Calu3 (cell line): ENCODE measurements at regions not wholly inside any gene's neighbourhood (a gene's known extent, or its start where the extent isn't known, plus 50 kb on each side); places are given as distances from the start of the nearest gene placed in this dataset.

Source experiments
- BruUV-seq: library from RNA; stranded (reverse); fragments of 400-500 nt; replicated peaks from 2 replicates; lab custom pipeline; 2021; lab: Mats Ljungman, UMichigan
- CTCF ChIA-PET: fragments of 300-600 bp; sonication (Branson Sonifier 250); formaldehyde crosslinking; loops from one replicate; lab custom pipeline; 2022; ENCODE audit warnings: antibody characterized with exemption; lab: Charles Lee
- DNase-seq: peaks from one replicate; pipeline ENCODE4 v3.0.0; 2022
- H3K27ac Mint-ChIP-seq: one replicate; pipeline ENCODE4 v1.8.0; 2022; ENCODE audit warnings: mixed read lengths; ENCODE audit not compliant: unreplicated experiment
- H3K27me3 Mint-ChIP-seq: one replicate; pipeline ENCODE4 v1.8.0; 2022; ENCODE audit warnings: mixed read lengths; ENCODE audit not compliant: unreplicated experiment
- H3K36me3 Mint-ChIP-seq: one replicate; pipeline ENCODE4 v1.8.0; 2022; ENCODE audit warnings: mild to moderate bottlenecking, moderate library complexity, mixed read lengths; ENCODE audit not compliant: insufficient read depth, unreplicated experiment
- H3K4me1 Mint-ChIP-seq: one replicate; pipeline ENCODE4 v1.8.0; 2022; ENCODE audit warnings: mild to moderate bottlenecking, low read depth, mixed read lengths; ENCODE audit not compliant: unreplicated experiment
- H3K4me3 Mint-ChIP-seq: one replicate; pipeline ENCODE4 v1.8.0; 2022; ENCODE audit warnings: mild to moderate bottlenecking, low read depth, moderate library complexity, mixed read lengths; ENCODE audit not compliant: unreplicated experiment
- H3K9me3 Mint-ChIP-seq: one replicate; pipeline ENCODE4 v1.8.0; 2022; ENCODE audit warnings: low read depth, mixed read lengths; ENCODE audit not compliant: unreplicated experiment
- CTCF ChIP-seq: fragments of 200-600 bp; IDR thresholded peaks from one replicate; pipeline ENCODE4 v1.8.0; 2022; ENCODE audit warnings: antibody characterized with exemption; ENCODE audit not compliant: unreplicated experiment
- intact Hi-C: fragments of 100-400 bp; cut with micrococcal nuclease; formaldehyde crosslinking; loops from one replicate; pipeline ENCODE4 v1.10.0; 2022; ENCODE audit not compliant: unreplicated experiment

GRCh38 chr1:217139513-217139912 lies 416.3 kb upstream of the ESRRG start:
- Mint-ChIP-seq H3K27me3 (peaks cover 16% of the 10 kb centered on the region), H3K36me3 (peaks cover 17% of the 10 kb centered on the region), H3K27ac (no peak overlapping the region), H3K4me3 (no peak overlapping the region), H3K4me1 (no peaks in the 10 kb centered on the region), H3K9me3 (peaks cover 5% of the 10 kb centered on the region)
- no peak for DNase-seq
- TF ChIP-seq CTCF: no peak
- BruUV-seq: no TSS peak
- intact Hi-C loops: no loop called here
- CTCF ChIA-PET: no interaction called here

DNA sequence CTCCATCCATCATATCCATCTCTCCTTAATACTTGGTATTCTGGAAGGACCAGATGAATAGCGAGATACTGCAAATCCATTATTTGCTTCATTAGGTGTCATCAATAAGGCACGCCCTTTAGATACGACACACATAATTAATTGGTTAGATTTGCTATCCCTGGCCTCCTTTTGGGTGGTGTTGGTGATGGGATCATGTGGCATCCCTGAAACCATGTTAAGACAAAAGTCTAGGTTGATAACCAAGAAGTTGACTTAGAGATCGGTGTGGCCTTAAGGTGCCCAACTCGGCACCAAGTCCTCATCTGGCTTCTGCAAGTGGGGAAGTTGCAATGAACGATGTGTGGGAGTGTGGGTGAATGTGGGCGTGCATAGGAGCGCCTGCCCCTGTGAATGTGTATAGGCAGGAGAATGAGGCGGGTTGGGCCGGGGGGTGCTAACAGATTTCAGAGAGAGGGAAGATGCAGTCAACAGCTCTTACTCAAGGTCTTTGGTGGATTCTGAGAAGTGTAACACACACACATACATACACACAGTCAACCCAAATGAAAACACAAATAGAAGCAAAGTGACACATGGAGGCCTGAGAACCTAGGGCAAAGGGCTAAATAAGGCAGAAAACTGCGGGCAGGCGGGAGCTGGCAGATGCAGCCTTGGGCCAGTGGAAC lies 415.7 kb upstream of the ESRRG start:
- CTCF ChIA-PET: no interaction called here
- H3K9me3 Mint-ChIP-seq: peaks cover 5% of the 10 kb centered on the region
- no peak overlapping the region for H3K4me3 Mint-ChIP-seq
- intact Hi-C loops: no loop called here
- peaks cover 19% of the 10 kb centered on the region for H3K36me3 Mint-ChIP-seq
- peaks cover 16% of the 10 kb centered on the region for H3K27me3 Mint-ChIP-seq
- no peak for TF ChIP-seq CTCF
- no peak for DNase-seq
- H3K27ac Mint-ChIP-seq: no peak overlapping the region
- no TSS peak for BruUV-seq
- H3K4me1 Mint-ChIP-seq: no peaks in the 10 kb centered on the region

GRCh38 chr1:217138173-217138765 lies 415.0 kb upstream of the ESRRG start:
- Mint-ChIP-seq H3K9me3 (peaks cover 5% of the 10 kb centered on the region), H3K4me1 (no peaks in the 10 kb centered on the region), H3K27ac (no peak overlapping the region), H3K27me3 (peaks cover 16% of the 10 kb centered on the region), H3K4me3 (no peak overlapping the region), H3K36me3 (peaks cover 19% of the 10 kb centered on the region)
- no peak for TF ChIP-seq CTCF
- no TSS peak for BruUV-seq
- CTCF ChIA-PET: no interaction called here
- DNase-seq: no peak
- intact Hi-C loops: no loop called here

DNA sequence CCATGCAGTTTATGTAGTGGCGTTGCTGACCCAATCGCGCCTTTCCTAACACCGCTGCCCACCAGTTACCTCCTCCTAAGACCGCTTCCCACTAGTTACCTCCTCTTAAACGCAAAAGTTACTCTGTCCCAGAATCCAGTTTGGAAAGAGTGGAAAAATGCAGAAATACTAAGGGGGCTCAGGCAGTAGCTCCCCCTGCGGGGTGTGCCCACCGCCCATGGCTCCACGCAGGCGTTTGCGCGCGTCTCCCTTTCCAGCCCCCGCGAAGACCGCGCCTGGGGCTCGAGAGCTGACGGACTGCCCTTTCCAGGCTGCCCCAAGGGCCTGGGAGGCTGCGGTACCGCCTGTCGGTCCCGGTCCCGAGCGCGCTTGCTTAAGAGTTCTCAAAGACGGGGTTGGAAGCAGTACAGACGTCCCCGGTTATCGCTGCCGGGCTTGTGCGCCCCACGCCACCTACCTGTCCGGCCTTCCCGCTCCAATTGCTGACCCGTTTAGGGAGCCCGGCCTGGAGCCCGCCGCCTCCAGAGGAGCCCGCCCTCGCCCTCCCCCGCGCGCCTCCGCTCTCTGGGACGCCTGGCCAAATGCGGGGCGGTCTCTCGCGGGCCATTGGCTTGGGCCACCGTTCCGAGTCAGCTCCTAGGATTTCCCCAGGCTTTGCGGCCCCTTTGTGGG lies 414.1 kb upstream of the ESRRG start:
- Mint-ChIP-seq H3K4me1 (no peaks in the 10 kb centered on the region), H3K9me3 (peaks cover 5% of the 10 kb centered on the region), H3K27me3 (peaks cover 16% of the 10 kb centered on the region), H3K4me3 (no peak overlapping the region), H3K27ac (no peak overlapping the region), H3K36me3 (peaks cover 19% of the 10 kb centered on the region)
- TF ChIP-seq CTCF: no peak
- CTCF ChIA-PET: no interaction called here
- DNase-seq: no peak
- no TSS peak for BruUV-seq
- intact Hi-C loops: no loop called here
